HG03442 (cell line): ENCODE measurements at regions not wholly inside any gene's neighbourhood (a gene's known extent, or its start where the extent isn't known, plus 50 kb on each side); places are given as distances from the start of the nearest gene placed in this dataset.

Experiments
- ATAC-seq: cut with Tn5 transposase; IDR thresholded peaks from one replicate; pipeline ENCODE4 v1.9.1; 2021; ENCODE audit warnings: mild to moderate bottlenecking, moderate library complexity; ENCODE audit not compliant: unreplicated experiment

- no peak for ATAC-seq
These were observed 59.6 kb upstream of the AFDN start for GRCh38 chr6:167766986-167767714.

- ATAC-seq: no peak
These were observed 59.0 kb upstream of the AFDN start for GRCh38 chr6:167767715-167768107.

- no peak for ATAC-seq
These were observed 58.1 kb upstream of the AFDN start for GRCh38 chr6:167768471-167769215.

- ATAC-seq: no peak
These were observed 57.1 kb upstream of the AFDN start for GRCh38 chr6:167769408-167770190.

- ATAC-seq: no peak
These were observed 56.3 kb upstream of the AFDN start for GRCh38 chr6:167770291-167770955.

- no peak for ATAC-seq
These were observed 51.8 kb upstream of the AFDN start for GRCh38 chr6:167774881-167775280.

- no peak for ATAC-seq
These were observed 49.6 kb upstream of the AFDN start for GRCh38 chr6:167776906-167777627.
